GM18498 (cell line): ENCODE measurements at regions not wholly inside any gene's neighbourhood (a gene's known extent, or its start where the extent isn't known, plus 50 kb on each side); places are given as distances from the start of the nearest gene placed in this dataset.
"Not testable (repeated sequence)": the region's sequence is repeated elsewhere in the genome, so short reads cannot be mapped to it uniquely, and the experiment has no call there.

Source experiments
- ATAC-seq: cut with Tn5 transposase; IDR thresholded peaks from one replicate; pipeline ENCODE4 v1.9.1; 2021; ENCODE audit warnings: mild to moderate bottlenecking, moderate library complexity; ENCODE audit not compliant: unreplicated experiment

DNA sequence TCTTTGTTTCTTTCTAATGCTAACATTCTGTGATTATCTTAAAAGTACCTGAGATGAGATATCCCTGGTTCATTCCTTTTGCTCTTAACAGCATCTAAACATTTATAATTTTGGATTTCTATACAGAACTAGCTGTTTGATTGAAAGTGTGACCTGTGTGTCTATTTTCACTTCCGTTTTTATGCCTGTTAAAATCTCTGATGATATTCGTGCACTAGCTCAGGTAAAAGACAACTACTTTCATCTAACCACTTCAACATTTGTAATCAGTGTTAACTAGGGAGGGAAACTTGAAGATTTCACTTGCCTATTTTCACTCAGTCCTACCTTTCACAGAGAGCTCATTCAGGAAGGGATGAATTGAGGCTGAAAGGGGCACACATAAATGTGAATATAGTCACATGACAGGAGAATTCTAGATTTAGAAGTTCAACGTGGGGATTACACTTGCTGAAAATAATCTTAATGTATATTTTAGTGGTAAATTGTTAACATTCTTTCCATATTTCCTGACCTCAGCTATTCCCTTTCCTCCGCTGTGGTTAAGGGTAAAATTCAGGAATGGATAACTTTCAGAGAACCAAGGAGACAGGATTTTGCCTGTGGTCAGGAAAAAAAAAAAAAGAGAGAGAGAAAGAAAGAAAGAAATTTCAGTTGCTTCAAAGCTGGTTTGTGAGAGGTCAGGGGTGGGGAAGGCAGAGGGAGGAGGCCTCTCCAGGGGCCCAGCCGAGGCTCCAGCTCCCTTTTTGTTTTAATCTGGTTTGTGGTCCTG, 159.8 kb upstream of the TSC22D2 start:
- ATAC-seq, result no peak

DNA sequence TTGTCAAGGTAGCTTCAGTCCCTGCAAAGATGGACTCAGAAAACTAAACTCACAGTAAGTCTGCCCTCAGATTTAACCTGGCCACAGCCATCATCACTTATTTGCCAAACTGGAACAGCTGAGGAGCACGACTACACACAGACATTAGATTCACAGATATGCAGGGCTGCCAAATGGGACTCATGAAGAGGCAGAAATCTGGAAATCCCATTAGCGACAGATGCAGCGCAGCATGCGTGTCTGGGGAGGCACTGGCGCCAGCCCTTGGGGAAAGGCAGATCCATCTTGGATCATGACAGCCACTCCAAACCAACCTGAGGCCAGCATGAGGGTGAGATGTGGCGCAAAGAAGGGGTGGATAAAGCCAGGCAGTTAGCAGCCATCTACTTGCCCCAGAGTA, 160.7 kb upstream of the TSC22D2 start:
- ATAC-seq, result no peak

- no peak for ATAC-seq
Observed at GRCh38 chr3:150243466-150243865, 164.6 kb upstream of the TSC22D2 start.

DNA sequence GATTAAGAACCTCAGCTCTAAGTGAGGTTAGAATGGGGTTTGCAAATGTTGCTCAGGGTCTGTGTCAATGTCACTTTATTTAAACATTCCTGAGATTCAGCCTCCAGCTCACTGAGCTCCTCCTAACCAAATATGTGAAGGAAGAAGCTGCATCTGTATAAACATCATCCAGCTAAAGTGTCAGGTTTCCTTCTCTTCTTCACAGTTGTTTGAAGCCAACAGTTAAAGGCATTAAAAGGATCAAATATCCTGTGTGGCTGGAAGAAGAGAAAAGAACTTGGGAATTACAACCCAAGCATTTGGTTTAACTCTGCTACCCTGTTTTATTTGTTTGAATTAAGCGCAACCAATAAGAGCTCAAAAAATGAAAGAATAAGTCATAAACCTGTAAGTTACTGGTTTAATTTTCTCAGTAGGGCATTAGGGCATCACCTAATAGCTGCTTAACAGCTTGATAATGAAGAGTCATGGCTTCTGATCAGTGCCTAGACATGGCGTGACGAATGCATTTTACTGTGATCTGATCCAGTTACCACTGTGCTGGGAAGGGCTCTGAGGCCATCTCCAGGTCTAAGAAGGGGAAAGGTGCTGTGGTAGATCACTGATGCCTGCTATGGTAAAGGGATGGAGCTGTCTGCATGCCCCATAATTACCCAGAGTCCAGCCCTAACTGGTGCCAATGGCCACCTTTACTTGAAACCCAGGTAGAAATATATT, 165.7 kb upstream of the TSC22D2 start:
- ATAC-seq, result no peak

GRCh38 chr3:150240891-150241290, 167.2 kb upstream of the TSC22D2 start:
- no peak for ATAC-seq

DNA sequence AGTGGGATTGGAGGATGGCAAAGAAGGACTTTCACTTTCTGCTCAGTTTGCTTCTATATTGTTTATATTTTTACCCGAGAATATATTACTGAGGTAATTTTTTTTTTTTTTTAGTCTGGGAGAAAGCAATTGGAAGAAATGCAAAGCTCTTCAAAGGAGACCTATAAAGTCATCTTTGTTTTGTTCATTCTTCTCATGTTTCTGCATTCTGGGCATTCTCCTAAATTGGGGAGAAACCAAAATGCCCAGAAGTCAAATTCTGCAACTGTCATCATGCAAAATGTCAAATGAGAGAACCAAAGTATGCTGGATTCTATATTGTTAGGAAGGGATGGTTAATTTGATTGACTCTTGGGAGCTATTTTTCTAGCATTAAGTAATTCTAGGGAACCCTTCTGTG, 168.3 kb upstream of the TSC22D2 start:
- no peak for ATAC-seq

DNA sequence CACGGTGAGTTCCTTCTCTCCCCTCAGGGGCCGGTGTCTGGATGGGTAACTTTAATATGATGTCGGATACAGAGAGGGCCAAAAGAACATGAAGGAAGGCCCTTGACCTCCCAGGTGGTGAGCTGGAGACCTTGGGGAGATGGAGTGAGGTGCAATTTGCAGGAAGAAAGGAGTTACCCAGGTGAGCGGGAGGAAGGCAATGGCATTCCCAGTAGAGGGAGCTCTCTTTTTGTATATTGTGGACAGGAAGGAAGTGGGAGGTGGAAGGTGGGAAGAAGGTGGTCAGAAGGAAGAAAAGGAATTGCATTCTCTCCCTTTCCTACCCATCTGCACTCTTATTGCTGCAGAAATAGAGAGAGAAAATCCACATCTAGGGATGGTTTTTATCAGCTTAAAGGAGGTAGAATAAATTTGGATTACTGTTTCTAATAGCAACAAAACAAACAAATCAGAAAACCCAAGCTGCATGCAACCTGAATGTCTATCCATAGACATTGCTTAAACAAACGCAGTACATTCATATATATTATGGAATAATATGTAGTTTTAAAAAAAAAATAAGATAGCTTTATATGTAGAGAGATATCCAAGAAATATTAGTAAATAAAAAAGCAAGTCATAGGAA, 169.0 kb upstream of the TSC22D2 start:
- no peak for ATAC-seq

GRCh38 chr3:150238048-150238802, 169.9 kb upstream of the TSC22D2 start:
- no peak for ATAC-seq

DNA sequence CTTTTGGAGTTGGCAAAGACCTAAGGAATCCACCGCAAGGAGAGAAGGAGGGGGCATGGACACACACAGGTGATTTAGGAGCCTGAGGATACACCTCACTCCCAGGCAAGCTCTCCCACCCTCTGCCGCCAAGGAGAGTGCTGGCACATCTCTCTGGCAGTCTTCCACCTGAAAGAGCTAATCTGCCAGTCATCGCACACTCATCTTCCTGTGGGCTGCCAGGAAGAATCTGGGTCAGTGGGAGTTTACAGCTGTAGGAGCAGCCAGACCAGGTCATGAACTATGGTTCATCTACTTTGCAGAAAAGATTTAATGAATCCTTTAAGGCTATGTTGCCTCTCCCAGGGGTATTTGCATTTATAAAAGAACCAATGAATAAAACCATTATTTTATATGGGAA, 170.6 kb upstream of the TSC22D2 start:
- ATAC-seq, result no peak

DNA sequence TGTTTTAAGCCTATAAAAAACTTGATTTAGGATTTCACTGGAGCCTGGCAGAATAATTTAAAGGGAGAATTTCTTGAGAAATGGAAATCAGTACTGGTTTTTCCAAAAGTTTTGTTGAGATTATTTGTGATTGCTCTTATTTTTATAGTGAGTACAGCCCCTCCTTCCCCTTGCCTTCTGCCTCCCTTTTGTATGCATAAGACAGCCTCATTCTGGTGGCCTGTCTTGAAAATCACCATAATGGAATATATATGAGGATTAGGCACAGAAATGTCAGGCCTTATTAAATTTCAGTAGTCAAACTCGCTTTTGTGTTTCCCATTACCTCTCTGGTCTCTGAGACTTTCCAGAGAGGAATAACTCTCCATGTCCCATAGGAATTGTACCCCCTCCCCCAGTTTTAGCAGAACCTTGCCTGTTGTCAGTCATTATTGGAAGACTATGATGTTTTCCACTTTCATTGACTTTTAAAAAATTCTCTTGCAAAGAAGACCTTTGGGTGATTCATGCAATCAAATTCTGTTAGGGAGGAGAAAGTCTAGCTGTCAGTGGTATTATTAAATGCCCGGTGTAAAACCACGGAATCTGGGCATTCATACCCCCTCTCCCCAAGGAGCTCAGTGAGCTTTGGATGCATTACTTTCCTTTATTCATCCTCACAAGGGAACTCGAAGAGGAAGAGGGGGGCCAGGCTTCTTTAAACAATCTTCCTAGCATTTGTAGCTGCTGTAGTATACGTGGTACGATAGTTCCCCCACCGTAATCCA, 171.6 kb upstream of the TSC22D2 start:
- no peak for ATAC-seq

DNA sequence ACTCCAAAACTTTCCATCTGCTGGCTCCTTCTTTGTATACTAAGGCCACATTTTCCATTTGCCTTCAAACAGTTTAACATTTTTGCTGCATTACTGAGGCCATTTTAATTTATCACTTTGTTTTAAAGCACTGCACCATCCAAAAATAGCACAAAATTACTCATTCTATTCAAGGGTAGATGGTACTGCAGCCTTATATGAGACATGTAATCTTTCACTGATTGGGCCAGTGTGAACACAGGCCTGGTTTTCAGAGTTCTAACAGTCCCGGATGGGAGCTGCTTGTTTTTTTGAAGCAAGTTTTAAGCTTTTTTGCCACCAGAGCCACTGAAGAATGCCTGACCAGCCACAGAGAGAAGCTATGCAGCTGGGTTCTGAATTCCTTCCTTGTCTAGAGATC, 172.3 kb upstream of the TSC22D2 start:
- no peak for ATAC-seq

DNA sequence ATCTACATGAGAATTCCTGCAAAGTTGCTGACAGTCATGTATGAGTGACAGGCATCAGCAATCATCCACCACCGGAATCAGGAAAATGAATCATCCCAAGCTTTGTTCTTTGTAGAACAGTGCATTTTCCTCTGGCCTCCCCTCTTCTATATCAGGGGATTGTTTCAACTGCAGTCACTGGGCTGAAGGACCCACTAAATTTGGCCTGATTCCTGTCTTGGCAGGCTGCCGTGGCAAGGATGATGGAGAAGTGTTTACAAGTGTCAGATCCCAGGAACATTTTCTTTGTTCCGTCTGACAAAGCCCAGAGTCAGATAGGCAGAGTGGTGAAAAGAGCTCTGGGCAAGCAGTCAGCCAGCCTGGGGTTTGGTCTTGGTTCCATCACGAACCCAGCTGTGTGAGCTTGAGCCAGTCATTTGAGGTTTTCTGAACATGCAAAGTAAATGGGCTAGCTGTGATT, 175.1 kb upstream of the TSC22D2 start:
- no peak for ATAC-seq

DNA sequence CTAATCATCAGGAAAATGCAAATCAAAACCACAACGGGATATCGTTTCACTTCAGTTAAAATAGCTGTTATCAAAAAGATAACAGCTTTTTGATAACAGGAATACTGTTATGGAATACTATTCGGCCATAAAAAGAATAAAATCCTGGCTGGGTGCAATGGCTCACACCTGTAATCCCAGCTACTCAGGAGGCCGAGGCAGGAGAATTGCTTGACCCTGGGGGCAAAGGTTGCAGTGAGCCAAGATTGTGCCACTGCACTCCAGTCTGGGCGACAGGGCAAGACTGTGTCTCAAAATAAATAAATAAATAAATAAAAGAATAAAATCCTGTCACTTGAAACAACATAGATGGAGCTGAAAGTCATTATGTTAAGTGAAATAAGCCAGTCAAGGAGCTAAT, 178.1 kb upstream of the TSC22D2 start:
- ATAC-seq, result no peak

DNA sequence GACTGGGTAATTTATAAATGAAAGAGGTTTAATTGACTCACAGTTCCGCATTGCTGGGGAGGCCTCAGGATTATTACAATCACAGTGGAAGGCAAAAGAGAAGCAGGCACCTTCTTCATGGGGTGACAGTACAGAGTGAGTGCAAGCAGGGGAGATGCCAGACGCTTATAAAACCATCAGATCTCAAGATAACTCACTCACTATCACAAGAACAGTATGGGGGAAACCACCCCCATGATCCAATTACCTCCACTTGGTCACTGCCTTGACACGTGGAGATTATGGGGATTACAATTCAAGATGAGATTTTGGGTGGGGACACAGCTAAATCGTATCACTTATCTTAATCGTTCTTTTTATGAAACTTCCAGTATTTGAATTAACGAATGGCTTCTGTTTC, 179.5 kb upstream of the TSC22D2 start:
- ATAC-seq, result not testable (repeated sequence)

DNA sequence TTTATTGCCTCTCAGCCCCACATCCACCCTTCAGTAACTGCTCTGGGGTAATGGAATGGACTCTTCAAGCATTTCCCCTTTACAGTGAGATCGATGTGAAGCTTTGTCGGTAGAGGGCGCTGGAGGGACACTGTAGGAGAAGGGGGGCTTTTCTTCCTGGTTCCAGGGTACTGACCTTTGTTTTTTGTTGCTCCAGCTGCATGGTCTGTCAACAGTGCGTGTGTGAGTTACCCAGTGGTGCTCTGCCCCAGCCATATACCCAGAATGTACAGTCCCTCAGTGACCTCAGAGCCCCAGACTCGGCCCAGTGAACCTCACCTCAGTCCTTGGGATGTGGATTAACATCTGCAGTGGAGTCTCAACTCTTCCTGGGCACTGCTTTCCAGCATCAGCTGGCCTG, 180.3 kb upstream of the TSC22D2 start:
- ATAC-seq, result no peak

DNA sequence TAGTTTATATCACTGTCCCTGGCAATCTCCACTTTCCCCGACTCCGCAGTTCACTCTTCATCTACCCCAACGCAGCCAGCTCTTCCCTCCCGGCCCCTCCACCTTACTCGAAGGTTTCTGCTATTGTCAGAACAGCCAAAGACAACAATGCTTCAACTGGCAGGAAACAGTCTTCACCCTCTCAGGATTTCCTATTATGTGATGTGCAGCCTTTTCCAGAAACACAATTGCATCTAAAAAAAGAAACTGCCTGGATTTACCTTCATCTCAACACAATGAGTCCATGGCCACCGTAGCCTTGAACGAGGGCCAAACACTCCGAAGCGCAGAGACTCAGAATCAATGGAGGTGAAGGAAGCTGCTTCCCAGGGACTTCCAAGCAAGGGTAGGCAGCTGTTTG, 182.1 kb upstream of the TSC22D2 start:
- no peak for ATAC-seq

DNA sequence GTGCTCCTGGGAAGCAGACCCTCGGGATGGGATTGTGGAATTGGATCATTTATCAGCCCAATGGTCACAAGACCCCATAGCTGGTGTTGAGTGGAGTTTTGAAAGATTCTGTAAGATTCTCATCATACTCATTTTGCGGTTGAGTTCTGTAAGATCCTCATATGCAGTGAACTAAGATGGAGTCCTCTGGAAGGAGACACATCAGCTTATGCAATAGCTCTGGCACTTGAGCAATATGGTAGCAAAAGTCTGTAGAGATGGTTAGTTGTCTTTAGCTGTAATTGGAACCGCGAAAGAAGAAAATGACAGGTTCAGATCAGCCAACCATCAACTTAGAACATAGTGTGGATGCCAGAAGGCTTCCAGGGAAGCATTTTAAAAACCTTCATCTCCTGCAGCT, 184.5 kb upstream of the TSC22D2 start:
- no peak for ATAC-seq

- ATAC-seq, result no peak
Observed at GRCh38 chr3:150222691-150223489, 185.2 kb upstream of the TSC22D2 start.

- no peak for ATAC-seq
Observed at GRCh38 chr3:150221904-150222523, 186.1 kb upstream of the TSC22D2 start.
